GM12878 (cell line): ENCODE measurements at regions not wholly inside any gene's neighbourhood (a gene's known extent, or its start where the extent isn't known, plus 50 kb on each side); places are given as distances from the start of the nearest gene placed in this dataset.

Experiments
- ATAC-seq: fragments of 200-7000 bp; cut with Tn5 transposase; 3 replicates; pipeline ENCODE4 v1.9.1; 2020; ENCODE audit warnings: mild to moderate bottlenecking, moderate library complexity
- BruUV-seq: library from RNA; stranded (reverse); fragments of 400-500 nt; replicated peaks from 2 replicates; lab custom pipeline; 2021; lab: Mats Ljungman, UMichigan
- CTCF ChIA-PET: fragments of 300-600 bp; sonication (Branson Sonifier 250); formaldehyde crosslinking; extraction: SDS; loops from one replicate; lab custom pipeline; 2021; ENCODE audit warnings: inconsistent platforms; lab: Yijun Ruan, JAX
- POLR2A ChIA-PET: fragments of 350-600 bp; formaldehyde crosslinking; extraction: SDS; loops from one replicate; lab custom pipeline; 2021; ENCODE audit warnings: inconsistent platforms; lab: Charles Lee
- RAD21 ChIA-PET: fragments of 300-600 bp; sonication (Branson Sonifier 250); formaldehyde crosslinking; loops from one replicate; lab custom pipeline; 2023; ENCODE audit warnings: antibody characterized with exemption; ENCODE audit not compliant: unreplicated experiment; lab: Charles Lee
- SMC1A ChIA-PET: fragments of 300-600 bp; sonication (Branson Sonifier 250); formaldehyde crosslinking; loops from one replicate; lab custom pipeline; 2023; ENCODE audit not compliant: unreplicated experiment, uncharacterized antibody; lab: Charles Lee
- DNase-seq: peaks from one replicate; pipeline ENCODE4 v3.0.0-alpha.2; 2011; ENCODE audit warnings: low read depth, low spot score
- FAIRE-seq: peaks from 3 replicates; lab custom pipeline; 2011; peaks lifted over from hg19 to GRCh38; lab: Jason Lieb, UNC
- H2AFZ ChIP-seq: 2 replicates; pipeline ENCODE4 v1.6.0; 2011; ENCODE audit warnings: low read depth, low read length, control low read depth; ENCODE audit not compliant: control insufficient read depth
- H3K27ac ChIP-seq: 2 replicates; pipeline ENCODE4 v1.5.1; 2011; ENCODE audit warnings: control low read depth; ENCODE audit not compliant: control insufficient read depth, insufficient read depth
- H3K27me3 ChIP-seq, 2 experiments: replicated peaks in 1 of 2; 2 replicates each; pipeline versions ENCODE4 v1.6.0 to v1.6.1; 2011; ENCODE audit warnings: low read length in 1 of 2; ENCODE audit not compliant: control insufficient read depth in 2 of 2, insufficient read depth in 2 of 2
- H3K36me3 ChIP-seq, 2 experiments: 2 replicates each; pipeline ENCODE4 v1.5.1; 2011; ENCODE audit warnings: low read length in 1 of 2; ENCODE audit not compliant: control insufficient read depth in 2 of 2, insufficient read depth in 2 of 2
- H3K4me1 ChIP-seq: 2 replicates; pipeline ENCODE4 v1.6.1; 2011; ENCODE audit warnings: mild to moderate bottlenecking, low read length, moderate library complexity, mixed read lengths; ENCODE audit not compliant: control insufficient read depth, insufficient read depth
- H3K4me2 ChIP-seq: 2 replicates; pipeline ENCODE4 v1.6.0; 2011; ENCODE audit warnings: control low read depth; ENCODE audit not compliant: control insufficient read depth, insufficient read depth
- H3K4me3 ChIP-seq: fragments of 200-600 bp; sonication (generic); 2 replicates; pipeline ENCODE4 v1.5.1; 2016
- H3K79me2 ChIP-seq: 2 replicates; pipeline ENCODE4 v1.6.0; 2011; ENCODE audit warnings: low read length; ENCODE audit not compliant: control insufficient read depth, insufficient read depth
- H3K9ac ChIP-seq: 2 replicates; pipeline ENCODE4 v1.8.0; 2011; ENCODE audit warnings: low read length, control low read depth, mixed read lengths; ENCODE audit not compliant: control insufficient read depth, insufficient read depth
- H3K9me3 ChIP-seq: replicated peaks from 3 replicates; pipeline ENCODE4 v1.5.1; 2011; ENCODE audit warnings: mild to moderate bottlenecking, low read length; ENCODE audit not compliant: control insufficient read depth, insufficient read depth
- H4K20me1 ChIP-seq: 2 replicates; pipeline ENCODE4 v1.6.0; 2011; ENCODE audit not compliant: control insufficient read depth, insufficient read depth
- E4F1 ChIP-seq: fragments of 450-650 bp; IDR thresholded peaks from 2 replicates; pipeline ENCODE4 v1.6.1; 2018; ENCODE audit warnings: borderline replicate concordance, mild to moderate bottlenecking; ENCODE audit not compliant: partially characterized antibody
- EGR1 ChIP-seq, 2 experiments: IDR thresholded peaks; 1 replicate in 1 of 2; 2 replicates in 1 of 2; pipeline ENCODE4 v1.6.1; 2011 to 2012; ENCODE audit warnings: low read depth in 2 of 2, low read length in 2 of 2, borderline replicate concordance in 1 of 2, mild to moderate bottlenecking in 1 of 2, moderate library complexity in 1 of 2
- FOXM1 ChIP-seq: IDR thresholded peaks from 2 replicates; pipeline ENCODE4 v1.6.1; 2012; ENCODE audit warnings: low read depth, mild to moderate bottlenecking, inconsistent platforms, low read length, moderate library complexity
- MLLT1 ChIP-seq: fragments of 450-650 bp; IDR thresholded peaks from 2 replicates; pipeline ENCODE4 v1.6.1; 2016; ENCODE audit warnings: mild to moderate bottlenecking
- POLR2A ChIP-seq: IDR thresholded peaks from 2 replicates; pipeline ENCODE4 v1.6.1; 2011; ENCODE audit warnings: low read depth, mild to moderate bottlenecking, low read length
- USF2 ChIP-seq: IDR thresholded peaks from 2 replicates; pipeline ENCODE4 v1.6.1; 2011; ENCODE audit warnings: low read depth, low read length, improper control_type of control experiment, borderline replicate concordance
- WGBS: methylation state at CpG from one replicate; pipeline ENCODE4 v1.1.6; 2016; ENCODE audit warnings: low lambda C conversion rate; ENCODE audit not compliant: insufficient replicate concordance, insufficient coverage; ENCODE audit errors: missing lambda C conversion rate; 5-methylcytosine and 5-hydroxymethylcytosine counted together
- in situ Hi-C: fragments of 300-500 bp; cut with MboI; formaldehyde crosslinking; loops from 9 replicates; pipeline ENCODE4 v1.14.3; 2018; ENCODE audit warnings: mixed read lengths
- intact Hi-C: fragments of 100-400 bp; cut with micrococcal nuclease; formaldehyde crosslinking; loops from one replicate; pipeline ENCODE4 v1.14.2; 2022; ENCODE audit not compliant: unreplicated experiment

- Histone ChIP-seq H3K9ac (no peak overlapping the region), H3K4me2 (no peak overlapping the region), H3K27ac (no peak overlapping the region), H3K4me1 (no peaks in the 10 kb centered on the region), H3K9me3 (no peaks in the 10 kb centered on the region), H3K79me2 (no peaks in the 10 kb centered on the region), H2AFZ (no peak overlapping the region), H3K4me3 (no peak overlapping the region), H3K36me3 (no peaks in the 10 kb centered on the region), H3K27me3 (no peaks in the 10 kb centered on the region), H4K20me1 (no peaks in the 10 kb centered on the region)
- FAIRE-seq (no peak), ATAC-seq (no peak), DNase-seq (no peak)
- RAD21 ChIA-PET, result no interaction called here
- CTCF ChIA-PET, result interaction anchor here (0.5 to 0.6 kb wide), 2 partner anchors 25 to 186 kb away, joined by 3 read pairs; no protein-coding TSS in a partner anchor
- SMC1A ChIA-PET, result interaction anchor here (0.6 to 0.8 kb wide), 2 partner anchors 9 to 1339 kb away, joined by 3 read pairs; no protein-coding TSS in a partner anchor
- WGBS, result 4% methylated on average over 1 of the region's 1 CpG
- BruUV-seq, result no TSS peak
- intact Hi-C loops (no loop called here), in situ Hi-C loops (no loop called here)
- TF ChIP-seq MLLT1 (no peak), E4F1 (no peak), USF2 (no peak), POLR2A (no peak), FOXM1 (no peak), EGR1 (IDR thresholded peaks at IDR 0.05; ENCODE audit: borderline replicate concordance in 1 of 2, low read depth in 2 of 2, low read length in 2 of 2) (no peak)
- TF ChIP-seq, all 136 proteins: peak for 0
- POLR2A ChIA-PET, result no interaction called here
Measured at GRCh38 chr11:42098075-42098474, 638.6 kb upstream of the LRRC4C start.
